HG03460 (cell line): ENCODE measurements at regions not wholly inside any gene's neighbourhood (a gene's known extent, or its start where the extent isn't known, plus 50 kb on each side); places are given as distances from the start of the nearest gene placed in this dataset.
"Not testable (repeated sequence)": the region's sequence is repeated elsewhere in the genome, so short reads cannot be mapped to it uniquely, and the experiment has no call there.

Experiments used
- ATAC-seq: cut with Tn5 transposase; IDR thresholded peaks from one replicate; pipeline ENCODE4 v1.9.1; 2021; ENCODE audit not compliant: unreplicated experiment

GRCh38 chr2:242064364-242065250, 195.1 kb downstream of the RTP5 start:
- no peak for ATAC-seq

- ATAC-seq = no peak
These were observed 195.9 kb downstream of the RTP5 start for GRCh38 chr2:242065426-242065825.

GRCh38 chr2:242069018-242069417, 199.5 kb downstream of the RTP5 start:
- no peak for ATAC-seq

- not testable (repeated sequence) for ATAC-seq
These were observed 200.4 kb downstream of the RTP5 start for GRCh38 chr2:242069938-242070395.

- ATAC-seq = not testable (repeated sequence)
These were observed 201.2 kb downstream of the RTP5 start for GRCh38 chr2:242070726-242071125.

GRCh38 chr2:242071377-242071776, 201.8 kb downstream of the RTP5 start:
- not testable (repeated sequence) for ATAC-seq

- not testable (repeated sequence) for ATAC-seq
These were observed 202.4 kb downstream of the RTP5 start for GRCh38 chr2:242071936-242072335.

GRCh38 chr2:242075168-242075567, 205.6 kb downstream of the RTP5 start:
- no peak for ATAC-seq

GRCh38 chr2:242075696-242076095, 206.2 kb downstream of the RTP5 start:
- ATAC-seq = no peak

GRCh38 chr2:242076184-242076583, 206.7 kb downstream of the RTP5 start:
- ATAC-seq = not testable (repeated sequence)

- not testable (repeated sequence) for ATAC-seq
These were observed 208.9 kb downstream of the RTP5 start for GRCh38 chr2:242078426-242078825.

- ATAC-seq = not testable (repeated sequence)
These were observed 210.3 kb downstream of the RTP5 start for GRCh38 chr2:242079792-242080191.

GRCh38 chr2:242080575-242081214, 211.2 kb downstream of the RTP5 start:
- ATAC-seq = not testable (repeated sequence)

- ATAC-seq = not testable (repeated sequence)
These were observed 214.5 kb downstream of the RTP5 start for GRCh38 chr2:242084034-242084433.

GRCh38 chr2:242085024-242085674, 215.6 kb downstream of the RTP5 start:
- peak; percentile 32 for ATAC-seq

GRCh38 chr2:242085941-242086621, 216.6 kb downstream of the RTP5 start:
- peak; percentile 30 for ATAC-seq

- ATAC-seq = peak; percentile 17
These were observed 218.5 kb downstream of the RTP5 start for GRCh38 chr2:242088044-242088443.

GRCh38 chr2:242088471-242089212, 219.1 kb downstream of the RTP5 start:
- peak; percentile 77 for ATAC-seq

- not testable (repeated sequence) for ATAC-seq
These were observed 219.7 kb downstream of the RTP5 start for GRCh38 chr2:242089213-242089549.

- not testable (repeated sequence) for ATAC-seq
These were observed 227.7 kb downstream of the RTP5 start for GRCh38 chr2:242097278-242097677.
